ENCODE measurements at regions not wholly inside any gene's neighbourhood (a gene's known extent, or its start where the extent isn't known, plus 50 kb on each side); places are given as distances from the start of the nearest gene placed in this dataset.

DNA sequence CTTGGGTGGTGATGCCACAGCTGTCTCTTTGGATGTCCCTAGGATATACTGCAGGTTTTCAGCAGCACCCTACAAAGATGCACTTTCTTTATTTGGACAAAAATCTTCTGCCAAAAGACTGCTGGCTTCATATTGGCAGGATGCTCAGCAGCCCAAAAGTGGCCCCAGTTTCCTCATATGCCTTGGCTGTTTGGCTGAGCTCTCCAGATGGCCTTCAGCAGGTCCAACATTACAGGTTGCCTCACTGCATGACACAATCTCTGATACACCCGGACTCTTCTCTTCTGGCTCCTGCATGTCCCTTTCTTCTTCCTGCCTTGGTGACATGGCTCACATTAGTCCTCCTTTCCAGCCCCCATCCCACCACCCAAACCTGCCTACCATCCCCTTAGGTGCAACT, 323.7 kb upstream of the CDH4 start:
- TF ChIP-seq, protein P1, sequence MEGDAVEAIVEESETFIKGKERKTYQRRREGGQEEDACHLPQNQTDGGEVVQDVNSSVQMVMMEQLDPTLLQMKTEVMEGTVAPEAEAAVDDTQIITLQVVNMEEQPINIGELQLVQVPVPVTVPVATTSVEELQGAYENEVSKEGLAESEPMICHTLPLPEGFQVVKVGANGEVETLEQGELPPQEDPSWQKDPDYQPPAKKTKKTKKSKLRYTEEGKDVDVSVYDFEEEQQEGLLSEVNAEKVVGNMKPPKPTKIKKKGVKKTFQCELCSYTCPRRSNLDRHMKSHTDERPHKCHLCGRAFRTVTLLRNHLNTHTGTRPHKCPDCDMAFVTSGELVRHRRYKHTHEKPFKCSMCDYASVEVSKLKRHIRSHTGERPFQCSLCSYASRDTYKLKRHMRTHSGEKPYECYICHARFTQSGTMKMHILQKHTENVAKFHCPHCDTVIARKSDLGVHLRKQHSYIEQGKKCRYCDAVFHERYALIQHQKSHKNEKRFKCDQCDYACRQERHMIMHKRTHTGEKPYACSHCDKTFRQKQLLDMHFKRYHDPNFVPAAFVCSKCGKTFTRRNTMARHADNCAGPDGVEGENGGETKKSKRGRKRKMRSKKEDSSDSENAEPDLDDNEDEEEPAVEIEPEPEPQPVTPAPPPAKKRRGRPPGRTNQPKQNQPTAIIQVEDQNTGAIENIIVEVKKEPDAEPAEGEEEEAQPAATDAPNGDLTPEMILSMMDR (IDR thresholded peaks at IDR 0.05; ENCODE audit: insufficient read depth, low read length, poor library complexity, severe bottlenecking) = no peak
- TF ChIP-seq EZH2phosphoT487 (conservative IDR thresholded peaks at IDR 0.05; ENCODE audit: low read length) = no peak
